HG02623 (cell line): ENCODE measurements at regions not wholly inside any gene's neighbourhood (a gene's known extent, or its start where the extent isn't known, plus 50 kb on each side); places are given as distances from the start of the nearest gene placed in this dataset.
A peak's percentile ranks its signal among the peaks of the same experiment; 100 is the strongest.
"Not testable (repeated sequence)": the region's sequence is repeated elsewhere in the genome, so short reads cannot be mapped to it uniquely, and the experiment has no call there.

Experiments used
- ATAC-seq: cut with Tn5 transposase; IDR thresholded peaks from one replicate; pipeline ENCODE4 v1.9.1; 2021; ENCODE audit warnings: moderate library complexity; ENCODE audit not compliant: unreplicated experiment

DNA sequence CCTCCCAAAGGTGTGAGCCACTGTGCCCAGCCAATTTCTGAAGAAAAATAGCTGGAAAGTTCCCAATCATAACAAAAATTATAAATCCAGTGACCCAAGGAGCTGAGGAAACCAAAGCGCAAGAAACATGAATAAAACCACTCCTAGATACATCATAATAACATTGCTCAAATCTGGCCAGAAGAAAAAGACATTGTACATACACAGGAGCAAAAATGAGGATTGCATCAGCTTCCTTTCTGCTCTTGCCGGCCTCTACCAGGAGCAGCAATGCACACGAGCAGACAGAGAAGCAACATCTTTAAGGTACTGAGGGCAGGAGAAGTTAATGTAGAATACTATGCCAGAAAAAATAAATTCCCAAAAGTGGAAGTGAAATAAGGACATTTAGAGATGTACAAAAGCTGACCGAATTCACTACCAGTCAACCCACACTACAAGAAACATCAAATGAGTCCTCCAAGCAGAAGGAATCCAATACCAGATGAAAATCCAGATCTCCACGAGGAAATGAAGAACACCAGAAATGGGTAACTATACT, 127.0 kb upstream of the NBPF11 start:
- ATAC-seq: not testable (repeated sequence)

GRCh38 chr1:148277865-148278279, 125.8 kb upstream of the NBPF11 start:
- ATAC-seq: not testable (repeated sequence)

GRCh38 chr1:148267066-148267465, 115.0 kb upstream of the NBPF11 start:
- ATAC-seq: not testable (repeated sequence)

DNA sequence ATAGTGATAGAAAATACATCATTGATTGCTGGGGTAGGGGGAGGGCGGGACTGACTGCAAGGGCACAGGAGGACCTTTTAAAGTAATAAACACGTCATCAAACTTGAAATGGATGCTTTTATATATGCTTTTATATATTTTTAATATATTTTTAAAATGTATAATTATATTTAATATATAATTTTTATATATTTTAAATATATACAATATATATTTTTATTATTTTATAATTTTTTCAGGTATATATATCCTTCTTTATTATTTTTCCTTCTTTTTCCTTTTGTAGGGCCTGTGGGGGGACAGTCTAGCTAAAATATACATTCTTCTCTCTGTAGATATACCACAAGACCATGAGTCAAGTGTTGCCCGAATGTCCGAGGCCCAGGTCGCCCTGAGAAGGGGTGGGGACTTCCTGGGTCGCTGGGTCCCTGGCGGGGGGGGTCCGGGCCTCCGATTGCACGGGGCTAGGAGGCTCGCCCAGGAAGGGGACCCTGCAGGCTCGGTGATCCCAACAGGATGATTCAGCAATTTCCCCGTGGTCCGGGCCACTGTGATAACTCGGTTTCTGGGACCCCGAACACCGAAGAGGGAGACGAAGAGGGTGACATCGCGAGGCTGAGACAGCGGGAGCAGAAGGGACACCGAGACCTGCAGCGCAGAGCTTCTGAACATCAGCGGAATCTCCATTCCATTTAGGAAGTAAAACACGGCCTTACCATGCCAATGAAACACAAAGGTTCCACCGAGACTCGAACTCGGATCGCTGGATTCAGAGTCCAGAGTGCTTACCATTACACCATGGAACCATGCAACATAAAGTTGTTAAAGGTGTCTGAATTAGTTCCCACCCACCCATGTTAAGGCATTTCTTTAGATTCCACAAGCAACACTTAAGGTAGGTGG, 112.5 kb upstream of the NBPF11 start:
- no peak for ATAC-seq

DNA sequence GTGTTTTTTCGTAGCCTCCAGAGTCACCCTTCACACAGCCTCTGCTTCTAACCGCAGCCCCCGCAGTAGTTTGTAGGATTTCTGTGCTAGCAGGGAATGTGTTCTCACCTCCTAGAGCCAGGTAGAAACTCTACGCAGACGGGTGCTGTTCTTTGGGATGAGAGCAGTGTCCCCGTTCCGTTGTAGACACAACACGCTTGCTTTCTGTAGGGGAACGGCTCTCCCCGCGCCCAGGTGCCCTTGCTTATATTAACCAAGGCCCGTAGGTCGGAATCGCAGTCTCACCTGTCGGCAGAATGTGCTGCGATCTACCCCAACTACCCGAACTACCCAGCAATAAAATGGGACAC, 111.8 kb upstream of the NBPF11 start:
- ATAC-seq: no peak

- ATAC-seq: peak; percentile 48
Measured at GRCh38 chr1:148263128-148263905, 111.2 kb upstream of the NBPF11 start.

DNA sequence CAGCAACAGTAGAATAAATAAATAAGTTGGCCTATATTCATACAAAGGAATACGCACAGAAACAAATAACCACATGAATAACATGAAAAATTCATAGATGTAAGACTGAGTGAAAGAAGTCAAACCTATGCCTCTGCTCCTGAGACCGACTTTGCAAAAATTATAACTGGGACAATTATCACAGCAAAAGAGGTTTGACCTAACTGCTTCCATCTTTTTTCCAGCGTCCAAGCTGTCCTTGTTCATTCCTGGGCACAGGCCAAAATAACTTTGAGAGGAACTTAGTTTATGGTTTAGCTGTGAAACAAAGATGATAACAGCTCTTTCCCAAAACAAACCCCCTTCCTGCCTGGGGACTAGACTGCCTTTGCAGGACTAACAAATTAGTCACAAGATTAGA, 109.6 kb upstream of the NBPF11 start:
- not testable (repeated sequence) for ATAC-seq

DNA sequence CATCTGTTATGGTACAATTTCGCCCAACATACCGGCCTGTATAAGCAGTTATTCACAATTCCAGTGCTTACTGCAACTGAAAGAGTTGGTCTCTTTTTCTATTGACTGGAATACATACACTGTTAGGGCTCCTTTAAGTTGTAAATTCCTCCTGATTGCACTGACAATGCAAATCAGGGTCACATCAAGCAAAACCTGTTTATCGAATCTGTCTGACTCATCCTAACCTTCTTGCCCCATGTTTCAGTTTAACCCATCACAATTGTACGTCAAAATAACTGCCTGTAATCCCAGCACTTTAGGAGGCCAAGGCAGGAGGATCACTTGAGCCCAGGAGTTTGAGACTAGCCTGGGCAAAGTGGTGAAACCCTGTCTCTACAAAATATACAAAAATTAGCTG, 105.8 kb upstream of the NBPF11 start:
- not testable (repeated sequence) for ATAC-seq

DNA sequence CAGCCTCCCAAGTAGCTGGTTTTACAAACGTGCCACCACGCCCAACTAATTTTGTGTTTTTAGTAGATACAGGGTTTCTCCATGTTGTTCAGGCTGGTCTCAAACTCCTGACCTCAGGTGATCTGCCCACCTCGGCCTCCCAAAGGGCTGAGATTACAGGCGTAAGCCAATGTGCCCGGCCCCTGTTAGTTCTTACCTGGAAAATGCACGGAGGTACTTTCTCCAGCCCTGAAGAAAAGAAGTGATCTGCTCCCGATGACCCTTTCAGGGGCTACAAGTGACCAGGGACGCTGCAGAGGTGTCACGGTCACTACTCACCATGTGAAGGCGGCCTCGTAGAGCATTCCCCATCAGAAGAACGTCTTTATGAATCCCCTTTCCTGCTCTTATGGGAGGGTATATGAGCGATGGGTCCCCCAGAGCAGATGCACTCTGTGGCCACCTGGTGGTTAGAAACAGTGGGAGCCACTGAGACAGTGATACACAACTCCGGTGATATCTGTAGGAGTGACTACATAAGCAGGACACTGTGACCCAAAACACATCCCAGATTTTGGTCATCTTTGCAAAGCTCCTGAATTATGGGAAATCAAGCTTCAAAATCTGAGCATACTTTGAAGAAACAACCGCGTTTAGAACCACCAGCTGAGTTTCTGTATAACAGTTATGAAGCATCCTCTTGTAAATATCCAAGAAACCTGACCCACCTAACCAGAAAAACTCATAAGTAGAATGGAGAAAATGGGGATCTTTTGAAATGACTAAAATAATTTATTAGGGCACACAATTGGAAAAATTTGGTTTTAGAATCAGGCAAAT, 102.7 kb upstream of the NBPF11 start:
- not testable (repeated sequence) for ATAC-seq

DNA sequence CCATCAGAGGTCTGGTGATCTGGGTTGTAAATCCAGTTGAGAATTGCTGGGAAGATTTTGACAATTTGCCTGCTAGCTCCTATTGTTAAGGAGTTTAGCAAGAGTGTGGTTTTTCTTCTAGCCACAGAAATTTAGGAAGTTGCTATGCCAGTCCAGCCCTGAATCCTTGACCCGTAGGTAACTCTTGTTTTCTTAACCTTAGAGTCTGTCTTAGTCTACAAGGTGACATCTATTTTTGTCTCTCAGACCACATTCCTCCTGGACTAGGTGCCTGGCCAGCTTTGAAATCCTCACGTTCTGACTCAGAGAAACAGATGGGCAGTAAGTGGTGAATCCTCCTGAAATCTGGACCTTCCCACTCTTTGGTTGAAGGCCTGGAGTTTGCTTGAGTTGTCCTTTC, 101.7 kb upstream of the NBPF11 start:
- not testable (repeated sequence) for ATAC-seq

DNA sequence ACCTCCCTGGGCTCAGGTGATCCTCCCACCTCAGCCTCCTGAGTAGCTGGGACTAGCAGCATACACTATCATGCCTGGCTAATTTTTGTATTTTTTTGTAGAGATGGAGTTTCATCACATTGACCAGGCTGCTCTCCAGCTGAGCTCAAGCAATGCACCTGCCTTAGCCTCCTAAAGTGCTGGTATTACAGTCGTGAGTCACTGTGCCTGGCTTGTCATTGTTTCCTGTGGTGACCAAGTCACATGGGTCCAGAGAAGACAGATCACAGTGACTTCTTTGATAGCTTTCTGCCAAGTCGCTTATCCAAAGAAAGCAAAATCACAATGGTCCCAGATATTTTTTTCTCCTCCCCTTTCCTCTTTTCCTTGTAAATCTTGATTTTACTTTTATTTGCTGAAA, 96.7 kb upstream of the NBPF11 start:
- ATAC-seq: not testable (repeated sequence)

DNA sequence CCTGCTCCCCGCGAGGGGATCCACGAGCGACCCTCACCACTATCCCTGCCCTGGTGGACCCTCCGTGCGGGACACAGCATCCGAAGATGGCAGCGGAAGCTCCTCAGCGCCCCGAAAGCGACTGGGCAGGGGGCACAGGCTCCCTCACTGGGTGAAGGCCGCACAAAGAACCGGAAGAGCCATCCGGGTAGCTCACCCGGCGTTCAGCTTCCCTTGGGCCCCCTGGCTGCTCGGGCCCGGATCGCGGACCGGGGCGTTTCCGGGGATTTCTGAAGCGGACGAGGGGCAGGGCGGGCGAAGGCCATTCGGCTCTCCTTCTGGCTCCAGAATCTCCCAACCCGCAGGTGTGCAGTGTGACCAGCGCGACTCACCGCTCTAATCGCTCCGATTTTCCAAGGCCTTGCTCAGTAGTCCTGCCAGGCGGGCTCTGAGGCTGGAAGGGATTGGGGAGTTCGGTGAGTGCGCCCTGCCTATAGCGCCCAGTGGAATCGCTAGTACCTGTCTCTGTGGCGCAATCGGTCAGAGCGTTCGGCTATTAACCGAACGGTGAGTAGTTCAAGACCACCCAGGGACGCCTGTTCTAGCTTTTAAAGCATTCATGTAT, 94.3 kb upstream of the NBPF11 start:
- not testable (repeated sequence) for ATAC-seq

DNA sequence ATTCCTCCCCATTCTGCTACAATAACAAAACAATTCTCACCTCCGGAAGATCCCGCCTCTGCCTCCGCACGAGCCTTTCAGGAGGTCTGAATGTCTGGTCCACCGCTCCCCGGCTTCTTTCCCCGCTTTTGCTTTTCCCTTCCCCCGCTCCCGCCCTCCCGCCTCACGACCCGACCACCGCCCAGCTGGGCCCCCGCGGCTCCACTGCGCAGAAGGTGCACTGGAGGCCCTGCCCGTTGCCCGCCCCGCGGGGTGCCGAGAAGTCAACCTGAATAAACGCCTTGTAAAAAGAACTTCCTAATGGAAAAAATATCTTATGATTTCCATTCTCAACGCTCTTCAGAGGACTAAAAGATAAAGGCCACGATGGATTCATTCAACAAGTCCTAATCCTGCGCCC, 93.8 kb upstream of the NBPF11 start:
- not testable (repeated sequence) for ATAC-seq

DNA sequence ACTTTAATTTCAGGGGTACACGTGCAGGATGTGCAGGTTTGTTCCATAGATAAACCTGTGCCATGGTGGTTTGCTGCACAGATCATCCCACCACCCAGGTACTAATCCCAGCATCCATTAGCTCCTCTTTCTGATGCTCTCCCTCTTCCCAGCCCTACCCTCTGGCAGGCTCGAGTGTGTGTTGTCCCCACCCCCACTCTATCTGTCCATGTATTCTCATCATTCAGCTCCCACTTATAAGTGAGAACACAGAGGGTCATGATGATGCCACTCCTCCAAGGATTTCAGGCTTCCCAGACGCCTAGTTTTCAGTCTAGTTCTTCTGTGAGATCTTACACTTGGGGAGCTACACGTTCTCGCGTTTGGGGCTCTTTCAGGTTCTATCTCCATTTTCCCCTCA, 93.4 kb upstream of the NBPF11 start:
- ATAC-seq: not testable (repeated sequence)

- not testable (repeated sequence) for ATAC-seq
Measured at GRCh38 chr1:148233250-148233649, 81.2 kb upstream of the NBPF11 start.

- ATAC-seq: not testable (repeated sequence)
Measured at GRCh38 chr1:148228846-148229245, 76.8 kb upstream of the NBPF11 start.

DNA sequence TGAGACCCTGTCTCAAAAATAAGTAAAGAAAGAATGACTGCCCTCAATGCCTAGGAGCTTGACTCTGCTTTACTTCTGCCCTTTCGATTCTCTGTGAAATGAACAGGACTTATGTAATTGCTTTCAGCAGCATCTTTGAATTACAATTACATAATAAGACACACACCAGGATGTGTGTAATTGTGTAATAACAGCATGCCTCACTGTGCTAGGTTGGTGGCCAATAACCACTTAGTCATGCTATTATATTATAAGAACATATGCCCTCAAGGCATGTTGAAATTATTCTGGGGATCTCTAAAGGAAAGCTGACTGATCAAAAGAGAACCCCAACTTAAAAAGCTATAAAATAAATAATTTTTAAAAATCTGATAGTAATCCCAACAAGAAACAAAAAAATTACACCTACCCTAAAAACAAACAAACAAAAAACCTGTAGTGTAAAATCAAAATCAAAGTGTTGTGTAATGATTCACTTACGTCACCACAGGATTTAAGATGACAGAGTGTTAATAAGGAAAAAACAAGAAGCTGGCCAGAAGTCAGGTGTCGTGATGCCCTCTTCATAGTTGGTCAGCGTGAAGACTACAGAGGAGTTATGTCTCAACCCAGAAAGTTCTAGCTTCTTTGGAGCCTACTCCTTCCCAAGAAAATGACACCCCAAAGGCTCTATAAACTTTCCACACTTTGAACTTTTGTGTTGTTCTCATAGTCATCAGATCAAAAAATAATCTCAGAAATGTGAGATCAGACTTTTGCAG, 70.5 kb upstream of the NBPF11 start:
- ATAC-seq: not testable (repeated sequence)

- ATAC-seq: not testable (repeated sequence)
Measured at GRCh38 chr1:148221593-148221992, 69.5 kb upstream of the NBPF11 start.

DNA sequence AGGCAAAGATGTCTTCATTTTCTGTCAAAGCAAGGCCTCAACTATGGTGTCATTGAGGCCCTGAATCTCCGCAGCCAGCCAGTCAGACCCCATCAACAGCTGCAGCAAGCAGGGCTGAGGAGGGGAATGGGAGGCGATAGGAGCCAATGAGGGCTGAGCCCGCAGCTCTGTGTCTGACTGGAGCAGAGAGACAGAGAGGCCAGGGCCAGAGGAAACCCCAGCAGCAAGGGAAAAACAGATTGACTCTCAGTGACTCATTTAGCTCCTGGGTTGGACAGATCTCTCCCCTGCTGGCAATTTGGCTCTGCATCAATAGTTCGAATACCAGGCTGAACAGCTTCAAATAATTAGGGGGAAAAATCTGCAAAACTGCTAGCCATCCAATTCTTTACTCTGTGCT, 67.1 kb upstream of the NBPF11 start:
- not testable (repeated sequence) for ATAC-seq

GRCh38 chr1:148211191-148211590, 59.1 kb upstream of the NBPF11 start:
- not testable (repeated sequence) for ATAC-seq
